ENCODE measurements at regions not wholly inside any gene's neighbourhood (a gene's known extent, or its start where the extent isn't known, plus 50 kb on each side); places are given as distances from the start of the nearest gene placed in this dataset.
"Not testable (repeated sequence)": the region's sequence is repeated elsewhere in the genome, so short reads cannot be mapped to it uniquely, and the experiment has no call there.

DNA sequence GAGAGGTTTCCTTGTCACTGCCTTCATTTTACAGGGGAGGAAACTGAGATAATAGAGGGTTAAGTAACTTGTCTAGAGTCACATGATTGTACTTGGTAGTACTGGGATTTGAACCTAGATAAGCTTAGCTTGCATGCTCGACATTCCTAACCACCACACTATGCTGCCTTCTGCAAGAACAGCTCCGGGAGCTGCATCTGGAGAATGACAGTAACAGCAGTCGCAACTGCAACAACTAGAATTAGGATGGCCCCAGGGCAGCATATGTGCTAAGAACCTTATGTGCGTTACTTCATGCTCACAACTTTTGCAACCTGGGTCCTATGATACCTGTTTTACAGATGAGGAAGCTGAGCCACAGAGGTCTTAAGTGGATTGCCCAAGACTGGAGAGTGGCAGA is 89.5 kb upstream of the LCORL start:
- DNase-seq (ENCODE audit: low read depth): no peak
- H3K4me3 ChIP-seq (ENCODE audit: control insufficient read depth, low read depth, low read length): no peak overlapping the region
- TF ChIP-seq, protein P1, sequence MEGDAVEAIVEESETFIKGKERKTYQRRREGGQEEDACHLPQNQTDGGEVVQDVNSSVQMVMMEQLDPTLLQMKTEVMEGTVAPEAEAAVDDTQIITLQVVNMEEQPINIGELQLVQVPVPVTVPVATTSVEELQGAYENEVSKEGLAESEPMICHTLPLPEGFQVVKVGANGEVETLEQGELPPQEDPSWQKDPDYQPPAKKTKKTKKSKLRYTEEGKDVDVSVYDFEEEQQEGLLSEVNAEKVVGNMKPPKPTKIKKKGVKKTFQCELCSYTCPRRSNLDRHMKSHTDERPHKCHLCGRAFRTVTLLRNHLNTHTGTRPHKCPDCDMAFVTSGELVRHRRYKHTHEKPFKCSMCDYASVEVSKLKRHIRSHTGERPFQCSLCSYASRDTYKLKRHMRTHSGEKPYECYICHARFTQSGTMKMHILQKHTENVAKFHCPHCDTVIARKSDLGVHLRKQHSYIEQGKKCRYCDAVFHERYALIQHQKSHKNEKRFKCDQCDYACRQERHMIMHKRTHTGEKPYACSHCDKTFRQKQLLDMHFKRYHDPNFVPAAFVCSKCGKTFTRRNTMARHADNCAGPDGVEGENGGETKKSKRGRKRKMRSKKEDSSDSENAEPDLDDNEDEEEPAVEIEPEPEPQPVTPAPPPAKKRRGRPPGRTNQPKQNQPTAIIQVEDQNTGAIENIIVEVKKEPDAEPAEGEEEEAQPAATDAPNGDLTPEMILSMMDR (IDR thresholded peaks at IDR 0.05; ENCODE audit: control insufficient read depth, insufficient read depth, low read depth, low read length, missing control alignments): no peak

DNA sequence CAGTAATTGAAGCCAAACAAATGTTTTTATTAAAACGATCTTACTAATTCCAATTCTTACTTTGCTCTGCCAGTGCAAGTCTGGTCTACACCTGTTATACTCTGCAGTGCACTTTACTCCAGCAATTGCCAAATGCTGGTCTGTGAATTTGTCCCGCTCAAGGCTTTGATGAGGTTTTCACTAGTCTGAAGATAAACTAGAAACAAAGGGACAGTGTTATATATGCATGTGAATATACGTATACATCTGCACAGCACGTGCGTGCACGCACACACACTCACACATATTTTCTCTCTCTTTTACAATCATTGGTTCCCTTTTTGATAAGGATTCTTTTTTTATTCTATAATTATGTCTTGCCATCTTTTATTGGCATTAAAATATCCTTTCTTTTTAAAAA is 88.5 kb upstream of the LCORL start:
- no peak overlapping the region for H3K4me3 ChIP-seq (ENCODE audit: control insufficient read depth, low read depth, low read length)
- TF ChIP-seq, protein P1 (IDR thresholded peaks at IDR 0.05; ENCODE audit: control insufficient read depth, insufficient read depth, low read depth, low read length, missing control alignments): no peak
- no peak for DNase-seq (ENCODE audit: low read depth)

DNA sequence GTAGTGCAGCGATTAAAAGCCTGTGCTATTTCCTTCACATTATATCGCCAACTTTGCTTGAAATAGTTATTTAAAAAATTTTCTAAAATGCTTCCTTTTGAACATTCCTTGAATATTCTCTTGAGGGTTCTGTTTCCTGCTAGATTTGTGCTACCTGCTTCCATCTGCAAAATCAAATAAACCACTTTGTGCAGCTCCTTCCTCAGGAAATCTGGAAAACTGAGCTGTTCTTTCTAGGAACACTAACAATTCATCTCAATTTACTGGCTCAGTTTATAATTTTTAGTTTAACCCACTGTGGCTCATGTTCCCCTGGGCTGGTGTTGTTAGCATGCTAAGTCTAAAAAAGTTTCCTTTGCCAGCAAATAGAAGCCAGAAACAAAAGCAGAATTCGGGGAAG is 88.1 kb upstream of the LCORL start:
- DNase-seq (ENCODE audit: low read depth): no peak
- TF ChIP-seq, protein P1 (IDR thresholded peaks at IDR 0.05; ENCODE audit: control insufficient read depth, insufficient read depth, low read depth, low read length, missing control alignments): no peak
- H3K4me3 ChIP-seq (ENCODE audit: control insufficient read depth, low read depth, low read length): no peak overlapping the region

DNA sequence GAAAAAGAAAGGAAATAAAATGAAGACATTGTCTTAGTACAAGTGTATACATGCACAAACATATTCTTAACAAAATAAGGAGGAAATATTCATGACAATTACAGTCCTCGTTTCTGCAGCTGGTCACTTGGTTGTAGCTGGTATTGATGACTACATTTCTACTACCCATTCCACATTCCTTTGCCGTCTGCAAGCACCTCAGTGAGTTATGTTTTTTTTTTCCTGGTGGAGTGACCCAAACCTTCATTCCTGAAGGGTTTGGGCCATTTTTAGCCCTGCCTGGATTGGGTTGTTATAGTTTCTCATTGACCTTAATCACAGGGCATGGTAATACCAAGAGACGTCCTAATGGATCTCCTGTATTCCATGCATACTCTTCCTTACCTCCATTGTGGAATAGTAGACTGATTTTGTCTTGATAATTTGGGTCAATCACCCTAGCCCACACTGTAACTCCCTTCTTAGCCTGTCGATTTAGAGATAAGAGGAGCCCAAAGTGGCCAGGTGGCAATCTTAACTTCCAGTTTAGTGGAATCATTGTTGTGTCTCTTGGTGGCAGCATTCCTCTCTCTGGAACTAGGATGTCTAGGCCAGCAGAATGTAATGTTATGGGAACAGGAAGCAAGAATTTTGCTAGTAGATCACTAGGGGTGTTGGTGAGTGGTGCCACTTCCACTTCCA is 86.4 kb upstream of the LCORL start:
- not testable (repeated sequence) for H3K4me3 ChIP-seq (ENCODE audit: control insufficient read depth, low read depth, low read length); DNase-seq (ENCODE audit: low read depth)

DNA sequence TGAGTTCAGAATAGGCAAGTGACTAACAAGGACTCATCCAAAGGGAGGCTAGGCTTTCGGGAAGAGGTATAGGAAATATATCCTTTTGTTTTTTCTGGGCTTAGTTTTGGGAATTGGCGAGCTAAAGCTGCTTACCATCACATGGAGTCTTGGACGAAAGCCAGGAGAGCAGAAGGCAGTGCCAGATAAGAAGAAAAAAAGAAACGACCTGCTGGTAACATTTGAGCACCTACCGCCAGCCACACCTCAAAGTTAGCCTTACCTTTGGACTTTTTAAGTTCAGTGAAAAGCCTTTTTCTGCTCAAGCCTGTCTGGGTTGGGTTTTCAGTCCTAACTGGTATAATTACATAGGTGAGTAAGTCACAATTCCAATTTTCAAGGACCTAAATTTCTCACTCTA is 85.1 kb upstream of the LCORL start:
- no peak overlapping the region for H3K4me3 ChIP-seq (ENCODE audit: control insufficient read depth, low read depth, low read length)
- no peak for DNase-seq (ENCODE audit: low read depth)
- TF ChIP-seq, protein P1 (IDR thresholded peaks at IDR 0.05; ENCODE audit: control insufficient read depth, insufficient read depth, low read depth, low read length, missing control alignments): no peak

DNA sequence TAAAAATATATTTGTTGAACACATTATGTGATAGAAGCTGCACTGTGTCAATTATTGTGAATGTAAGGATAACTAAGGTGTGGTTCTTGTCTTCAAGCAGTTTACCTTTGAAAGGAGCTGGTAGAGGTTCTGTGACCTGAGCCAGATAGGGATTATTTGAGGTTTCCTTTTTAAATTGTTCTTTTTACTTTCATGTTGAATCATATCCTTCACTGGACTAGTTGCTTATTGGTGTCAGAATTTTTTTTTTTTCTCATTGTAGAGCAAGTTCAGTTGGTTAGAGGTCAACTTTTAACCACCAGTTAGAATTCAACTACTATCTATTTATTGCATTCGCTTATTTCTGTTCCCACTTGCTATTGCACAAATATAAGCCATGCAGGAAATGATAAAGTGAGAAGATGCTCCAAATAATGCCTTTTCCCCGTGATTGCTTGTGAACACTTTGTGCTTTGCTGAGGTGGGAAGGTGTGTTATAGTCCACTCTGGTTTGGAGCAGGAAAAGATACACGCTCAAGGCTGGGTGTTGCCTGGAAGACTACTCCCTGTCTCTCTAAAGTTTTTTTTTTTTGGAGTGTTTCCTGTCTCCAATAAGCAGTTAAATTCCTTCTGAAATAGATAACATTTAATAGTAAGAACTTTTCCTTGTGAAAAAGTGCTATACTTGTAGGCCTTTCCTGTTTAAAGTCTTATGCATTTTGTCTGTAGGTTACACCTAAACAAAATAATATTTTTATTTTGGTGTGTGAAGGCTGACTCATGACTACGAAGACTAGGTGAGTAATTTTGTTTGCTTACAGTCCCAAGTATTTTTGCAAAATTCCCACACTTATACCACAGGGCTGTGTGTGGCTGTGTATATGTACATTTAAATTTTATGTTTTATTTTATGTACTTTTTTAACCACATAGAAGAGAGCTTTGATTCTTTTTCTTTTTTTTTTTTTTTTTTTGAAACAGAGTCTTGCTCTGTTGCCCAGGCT is 83.8 kb upstream of the LCORL start:
- no peak for DNase-seq (ENCODE audit: low read depth)
- no peak overlapping the region for H3K4me3 ChIP-seq (ENCODE audit: control insufficient read depth, low read depth, low read length)
- TF ChIP-seq, protein P1 (IDR thresholded peaks at IDR 0.05; ENCODE audit: control insufficient read depth, insufficient read depth, low read depth, low read length, missing control alignments): no peak
